ENCODE measurements at regions not wholly inside any gene's neighbourhood (a gene's known extent, or its start where the extent isn't known, plus 50 kb on each side); places are given as distances from the start of the nearest gene placed in this dataset.

DNA sequence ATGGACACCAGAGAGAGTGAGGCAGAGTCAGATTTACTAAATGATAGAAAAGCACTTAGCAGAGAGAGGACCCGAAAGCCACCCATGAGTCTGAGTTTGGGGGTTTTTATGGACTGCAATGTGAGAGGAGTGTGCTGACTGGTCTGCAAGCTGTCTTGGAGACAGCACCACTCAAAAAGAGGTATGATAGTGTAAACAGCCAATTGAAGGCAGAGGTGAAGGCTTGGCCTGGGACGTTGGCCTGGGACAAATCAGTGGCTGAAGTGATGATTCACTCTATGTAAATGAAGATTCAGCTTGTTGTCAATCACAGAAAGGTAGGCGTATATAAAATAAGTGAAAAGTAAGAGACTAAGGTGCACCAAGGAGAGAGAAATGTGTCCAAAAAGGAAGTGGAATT lies 217.6 kb upstream of the ZFP42 start:
- H3K4me3 ChIP-seq: no peak overlapping the region
- H3K9me3 ChIP-seq: no peaks in the 10 kb centered on the region
- no peaks in the 10 kb centered on the region for H3K4me1 ChIP-seq (ENCODE audit: control insufficient read depth in 1 of 2, low read depth in 2 of 2)
- H3K36me3 ChIP-seq: no peaks in the 10 kb centered on the region
- no peaks in the 10 kb centered on the region for H3K27me3 ChIP-seq (replicated peaks; ENCODE audit: insufficient read depth)
- H3K27ac ChIP-seq: no peak overlapping the region
- TF ChIP-seq, protein P1, sequence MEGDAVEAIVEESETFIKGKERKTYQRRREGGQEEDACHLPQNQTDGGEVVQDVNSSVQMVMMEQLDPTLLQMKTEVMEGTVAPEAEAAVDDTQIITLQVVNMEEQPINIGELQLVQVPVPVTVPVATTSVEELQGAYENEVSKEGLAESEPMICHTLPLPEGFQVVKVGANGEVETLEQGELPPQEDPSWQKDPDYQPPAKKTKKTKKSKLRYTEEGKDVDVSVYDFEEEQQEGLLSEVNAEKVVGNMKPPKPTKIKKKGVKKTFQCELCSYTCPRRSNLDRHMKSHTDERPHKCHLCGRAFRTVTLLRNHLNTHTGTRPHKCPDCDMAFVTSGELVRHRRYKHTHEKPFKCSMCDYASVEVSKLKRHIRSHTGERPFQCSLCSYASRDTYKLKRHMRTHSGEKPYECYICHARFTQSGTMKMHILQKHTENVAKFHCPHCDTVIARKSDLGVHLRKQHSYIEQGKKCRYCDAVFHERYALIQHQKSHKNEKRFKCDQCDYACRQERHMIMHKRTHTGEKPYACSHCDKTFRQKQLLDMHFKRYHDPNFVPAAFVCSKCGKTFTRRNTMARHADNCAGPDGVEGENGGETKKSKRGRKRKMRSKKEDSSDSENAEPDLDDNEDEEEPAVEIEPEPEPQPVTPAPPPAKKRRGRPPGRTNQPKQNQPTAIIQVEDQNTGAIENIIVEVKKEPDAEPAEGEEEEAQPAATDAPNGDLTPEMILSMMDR (IDR thresholded peaks at IDR 0.05): no peak
- DNase-seq (ENCODE audit: low spot score) (no peak), ATAC-seq (ENCODE audit: insufficient number of reproducible peaks, low FRiP score, low read depth) (no peak)

DNA sequence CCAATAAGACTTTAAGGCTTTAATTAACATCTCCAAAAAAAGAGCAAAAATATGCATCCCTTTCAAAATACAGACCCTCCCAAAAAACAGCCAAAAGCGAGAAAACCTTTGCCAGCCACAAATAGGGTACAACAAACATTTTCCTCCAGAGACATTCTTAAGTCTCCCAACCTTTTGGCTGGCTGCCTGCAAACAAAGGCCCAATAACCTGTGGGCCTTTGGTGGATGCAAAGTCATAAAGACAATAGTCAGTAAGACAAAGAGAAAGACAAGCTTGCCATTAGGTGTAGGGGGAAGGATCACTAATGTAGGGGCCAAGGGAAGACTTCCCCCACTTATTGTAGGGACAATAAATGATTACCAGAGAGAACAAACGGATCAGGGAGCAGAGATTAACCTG lies 215.5 kb upstream of the ZFP42 start:
- H3K27ac ChIP-seq: no peak overlapping the region
- DNase-seq (ENCODE audit: low spot score) (no peak), ATAC-seq (ENCODE audit: insufficient number of reproducible peaks, low FRiP score, low read depth) (no peak)
- no peak overlapping the region for H3K4me3 ChIP-seq
- H3K4me1 ChIP-seq (ENCODE audit: control insufficient read depth in 1 of 2, low read depth in 2 of 2): no peaks in the 10 kb centered on the region
- no peaks in the 10 kb centered on the region for H3K9me3 ChIP-seq
- TF ChIP-seq, protein P1 (IDR thresholded peaks at IDR 0.05): no peak
- no peaks in the 10 kb centered on the region for H3K27me3 ChIP-seq (replicated peaks; ENCODE audit: insufficient read depth)
- H3K36me3 ChIP-seq: no peaks in the 10 kb centered on the region

DNA sequence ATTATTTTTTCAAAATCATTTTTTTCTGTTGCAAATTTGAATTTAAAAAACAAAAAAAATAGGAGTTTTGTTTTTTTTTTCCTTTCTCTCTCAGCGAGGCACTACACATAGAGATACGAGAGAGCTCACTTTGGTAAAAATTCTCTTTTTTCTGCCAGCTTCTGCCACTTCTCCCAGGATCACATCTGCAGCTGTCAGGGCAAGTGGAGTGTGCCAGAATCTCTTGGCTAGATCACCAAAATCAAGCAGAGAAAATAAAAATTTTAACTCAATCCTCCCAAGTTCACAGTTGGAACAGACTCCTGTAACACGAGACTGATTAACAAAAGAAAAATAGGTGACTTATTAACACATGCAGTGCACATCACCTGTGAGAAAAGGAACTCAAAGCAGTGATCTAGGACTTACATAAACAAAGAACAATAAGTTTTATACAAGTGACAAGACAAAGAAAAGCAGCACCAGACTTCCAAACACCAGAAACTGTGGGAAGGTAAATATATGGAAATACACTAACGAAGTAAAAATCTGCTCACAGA lies 213.2 kb upstream of the ZFP42 start:
- no peak overlapping the region for H3K4me3 ChIP-seq
- no peaks in the 10 kb centered on the region for H3K36me3 ChIP-seq
- DNase-seq (ENCODE audit: low spot score): no peak

DNA sequence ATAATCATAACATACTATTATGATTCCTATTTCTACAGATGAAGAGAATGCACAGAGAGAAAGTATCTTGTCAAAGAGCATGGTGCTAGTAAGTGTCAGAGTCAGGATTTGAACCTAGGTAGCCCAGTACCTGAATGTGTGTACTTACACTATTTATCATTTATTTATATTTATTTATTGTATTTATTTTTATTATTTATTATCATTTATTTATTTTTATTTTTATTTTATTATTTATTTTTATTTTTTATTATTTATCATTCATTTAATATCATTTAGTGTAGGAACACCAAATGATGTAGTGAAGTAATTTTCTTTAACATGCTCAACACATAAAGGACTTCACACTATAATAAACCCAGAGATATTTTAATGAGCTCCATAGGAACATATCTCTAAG lies 209.4 kb upstream of the ZFP42 start:
- DNase-seq (ENCODE audit: low spot score) (no peak), ATAC-seq (ENCODE audit: insufficient number of reproducible peaks, low FRiP score, low read depth) (no peak)
- TF ChIP-seq, protein P1 (IDR thresholded peaks at IDR 0.05): no peak
- no peaks in the 10 kb centered on the region for H3K4me1 ChIP-seq (ENCODE audit: control insufficient read depth in 1 of 2, low read depth in 2 of 2)
- H3K27me3 ChIP-seq (replicated peaks; ENCODE audit: insufficient read depth): no peaks in the 10 kb centered on the region
- no peak overlapping the region for H3K27ac ChIP-seq
- H3K9me3 ChIP-seq: no peaks in the 10 kb centered on the region
- H3K4me3 ChIP-seq: no peak overlapping the region
- no peaks in the 10 kb centered on the region for H3K36me3 ChIP-seq

More for the DNA sequence above, 213.2 kb upstream of the ZFP42 start:
- Histone ChIP-seq H3K9me3 (no peaks in the 10 kb centered on the region), H3K27me3 (replicated peaks; ENCODE audit: insufficient read depth) (no peaks in the 10 kb centered on the region), H3K4me1 (ENCODE audit: control insufficient read depth in 1 of 2, low read depth in 2 of 2) (no peaks in the 10 kb centered on the region), H3K27ac (no peak overlapping the region)
- TF ChIP-seq, protein P1 (IDR thresholded peaks at IDR 0.05): no peak
- ATAC-seq (ENCODE audit: insufficient number of reproducible peaks, low FRiP score, low read depth): no peak

DNA sequence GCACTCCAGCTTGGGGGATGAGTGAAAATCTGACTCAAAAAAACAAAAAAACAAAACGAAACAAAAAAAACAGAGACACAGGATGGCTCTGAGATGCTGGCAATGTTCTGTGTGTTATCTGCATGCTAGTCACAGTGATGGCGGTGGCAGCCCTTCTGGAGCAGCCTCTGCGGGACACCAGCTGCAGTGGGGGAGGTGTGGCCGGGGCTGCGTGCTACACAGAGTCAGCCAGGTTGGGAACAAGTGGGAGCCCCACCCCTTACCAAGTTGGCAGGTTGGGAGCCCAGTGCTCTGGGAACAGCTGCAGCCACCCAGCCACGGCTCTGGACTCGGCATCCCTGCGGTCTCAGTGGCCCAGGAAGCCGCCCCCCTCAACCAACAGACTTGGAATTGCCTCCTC lies 206.5 kb upstream of the ZFP42 start:
- Histone ChIP-seq H3K9me3 (no peaks in the 10 kb centered on the region), H3K4me3 (no peak overlapping the region), H3K27me3 (replicated peaks; ENCODE audit: insufficient read depth) (no peaks in the 10 kb centered on the region), H3K4me1 (ENCODE audit: control insufficient read depth in 1 of 2, low read depth in 2 of 2) (no peaks in the 10 kb centered on the region), H3K36me3 (no peaks in the 10 kb centered on the region), H3K27ac (no peak overlapping the region)
- TF ChIP-seq, protein P1 (IDR thresholded peaks at IDR 0.05): no peak
- DNase-seq (ENCODE audit: low spot score): no peak
- ATAC-seq (ENCODE audit: insufficient number of reproducible peaks, low FRiP score, low read depth): no peak

Measured in thoracic aorta (tissue), 2 donors.